H7 (cell line): ENCODE measurements at regions not wholly inside any gene's neighbourhood (a gene's known extent, or its start where the extent isn't known, plus 50 kb on each side); places are given as distances from the start of the nearest gene placed in this dataset.

ENCODE experiments used
- DNase-seq: peaks from one replicate; pipeline ENCODE4 v3.0.0; 2012
- H3K27me3 ChIP-seq: 2 replicates; pipeline ENCODE4 v1.6.0; 2011; ENCODE audit warnings: mild to moderate bottlenecking, low read length; ENCODE audit not compliant: control insufficient read depth, insufficient read depth
- H3K36me3 ChIP-seq: replicated peaks from 2 replicates; pipeline ENCODE4 v1.5.1; 2011; ENCODE audit warnings: low read length; ENCODE audit not compliant: control insufficient read depth, insufficient read depth
- H3K4me3 ChIP-seq: 2 replicates; pipeline ENCODE4 v1.5.1; 2011; ENCODE audit warnings: low read depth, mild to moderate bottlenecking, control low read depth, low read length, moderate library complexity; ENCODE audit not compliant: insufficient read depth

GRCh38 chr13:68152414-68152813 lies 922.3 kb upstream of the PCDH9 start:
- Histone ChIP-seq H3K27me3 (no peaks in the 10 kb centered on the region), H3K4me3 (no peak overlapping the region), H3K36me3 (no peaks in the 10 kb centered on the region)
- DNase-seq, result no peak

- DNase-seq, result no peak
- Histone ChIP-seq H3K4me3 (no peak overlapping the region), H3K36me3 (no peaks in the 10 kb centered on the region), H3K27me3 (no peaks in the 10 kb centered on the region)
These were observed 915.7 kb upstream of the PCDH9 start for GRCh38 chr13:68145852-68146251.

GRCh38 chr13:68128297-68128915 lies 898.3 kb upstream of the PCDH9 start:
- no peak for DNase-seq
- no peaks in the 10 kb centered on the region for H3K27me3 ChIP-seq
- no peaks in the 10 kb centered on the region for H3K36me3 ChIP-seq
- no peak overlapping the region for H3K4me3 ChIP-seq

GRCh38 chr13:68125087-68125480 lies 894.9 kb upstream of the PCDH9 start:
- Histone ChIP-seq H3K27me3 (no peaks in the 10 kb centered on the region), H3K36me3 (no peaks in the 10 kb centered on the region), H3K4me3 (no peak overlapping the region)
- no peak for DNase-seq

GRCh38 chr13:68124437-68125086 lies 894.4 kb upstream of the PCDH9 start:
- no peak for DNase-seq
- no peaks in the 10 kb centered on the region for H3K27me3 ChIP-seq
- H3K4me3 ChIP-seq, result no peak overlapping the region
- H3K36me3 ChIP-seq, result no peaks in the 10 kb centered on the region

GRCh38 chr13:68110178-68110768 lies 880.1 kb upstream of the PCDH9 start:
- Histone ChIP-seq H3K4me3 (no peak overlapping the region), H3K27me3 (no peaks in the 10 kb centered on the region), H3K36me3 (no peaks in the 10 kb centered on the region)
- DNase-seq, result no peak

- Histone ChIP-seq H3K36me3 (no peaks in the 10 kb centered on the region), H3K4me3 (no peak overlapping the region), H3K27me3 (no peaks in the 10 kb centered on the region)
- DNase-seq, result no peak
These were observed 877.5 kb upstream of the PCDH9 start for GRCh38 chr13:68107667-68108066.

GRCh38 chr13:68099631-68100030 lies 869.5 kb upstream of the PCDH9 start:
- Histone ChIP-seq H3K4me3 (no peak overlapping the region), H3K27me3 (no peaks in the 10 kb centered on the region), H3K36me3 (no peaks in the 10 kb centered on the region)
- DNase-seq, result no peak

- DNase-seq, result no peak
- no peak overlapping the region for H3K4me3 ChIP-seq
- H3K27me3 ChIP-seq, result no peaks in the 10 kb centered on the region
- H3K36me3 ChIP-seq, result no peaks in the 10 kb centered on the region
These were observed 850.9 kb upstream of the PCDH9 start for GRCh38 chr13:68081061-68081460.

- Histone ChIP-seq H3K36me3 (no peaks in the 10 kb centered on the region), H3K4me3 (no peak overlapping the region), H3K27me3 (no peaks in the 10 kb centered on the region)
- no peak for DNase-seq
These were observed 848.7 kb upstream of the PCDH9 start for GRCh38 chr13:68078874-68079273.

- no peaks in the 10 kb centered on the region for H3K27me3 ChIP-seq
- DNase-seq, result no peak
- no peaks in the 10 kb centered on the region for H3K36me3 ChIP-seq
- H3K4me3 ChIP-seq, result no peak overlapping the region
These were observed 848.3 kb upstream of the PCDH9 start for GRCh38 chr13:68078469-68078868.

- no peak for DNase-seq
- Histone ChIP-seq H3K4me3 (no peak overlapping the region), H3K36me3 (no peaks in the 10 kb centered on the region), H3K27me3 (no peaks in the 10 kb centered on the region)
These were observed 845.9 kb upstream of the PCDH9 start for GRCh38 chr13:68076046-68076445.

GRCh38 chr13:68066879-68067513 lies 836.9 kb upstream of the PCDH9 start:
- DNase-seq, result no peak
- Histone ChIP-seq H3K4me3 (no peak overlapping the region), H3K27me3 (no peaks in the 10 kb centered on the region; the same call in 1 of the 2 replicates), H3K36me3 (no peaks in the 10 kb centered on the region)

GRCh38 chr13:68064001-68064770 lies 834.0 kb upstream of the PCDH9 start:
- Histone ChIP-seq H3K27me3 (no peaks in the 10 kb centered on the region), H3K36me3 (no peaks in the 10 kb centered on the region), H3K4me3 (no peak overlapping the region)
- no peak for DNase-seq
